GM12892 (cell line): ENCODE measurements at regions not wholly inside any gene's neighbourhood (a gene's known extent, or its start where the extent isn't known, plus 50 kb on each side); places are given as distances from the start of the nearest gene placed in this dataset.
"Not testable (repeated sequence)": the region's sequence is repeated elsewhere in the genome, so short reads cannot be mapped to it uniquely, and the experiment has no call there.

ENCODE experiments used
- DNase-seq: peaks from one replicate; pipeline ENCODE4 v3.0.0; 2011; ENCODE audit not compliant: insufficient read length
- FAIRE-seq: peaks from 2 replicates; lab custom pipeline; 2011; peaks lifted over from hg19 to GRCh38; lab: Jason Lieb, UNC
- POLR2A ChIP-seq: IDR thresholded peaks from 2 replicates; pipeline ENCODE4 v1.6.1; 2011; ENCODE audit warnings: low read depth, low read length, control low read depth
- POLR2AphosphoS5 ChIP-seq: IDR thresholded peaks from 2 replicates; pipeline ENCODE4 v1.6.1; 2011; ENCODE audit warnings: low read depth, low read length, control low read depth
- TAF1 ChIP-seq: IDR thresholded peaks from 2 replicates; pipeline ENCODE4 v1.6.1; 2011; ENCODE audit warnings: low read depth, mild to moderate bottlenecking, control low read depth, low read length, borderline replicate concordance

DNA sequence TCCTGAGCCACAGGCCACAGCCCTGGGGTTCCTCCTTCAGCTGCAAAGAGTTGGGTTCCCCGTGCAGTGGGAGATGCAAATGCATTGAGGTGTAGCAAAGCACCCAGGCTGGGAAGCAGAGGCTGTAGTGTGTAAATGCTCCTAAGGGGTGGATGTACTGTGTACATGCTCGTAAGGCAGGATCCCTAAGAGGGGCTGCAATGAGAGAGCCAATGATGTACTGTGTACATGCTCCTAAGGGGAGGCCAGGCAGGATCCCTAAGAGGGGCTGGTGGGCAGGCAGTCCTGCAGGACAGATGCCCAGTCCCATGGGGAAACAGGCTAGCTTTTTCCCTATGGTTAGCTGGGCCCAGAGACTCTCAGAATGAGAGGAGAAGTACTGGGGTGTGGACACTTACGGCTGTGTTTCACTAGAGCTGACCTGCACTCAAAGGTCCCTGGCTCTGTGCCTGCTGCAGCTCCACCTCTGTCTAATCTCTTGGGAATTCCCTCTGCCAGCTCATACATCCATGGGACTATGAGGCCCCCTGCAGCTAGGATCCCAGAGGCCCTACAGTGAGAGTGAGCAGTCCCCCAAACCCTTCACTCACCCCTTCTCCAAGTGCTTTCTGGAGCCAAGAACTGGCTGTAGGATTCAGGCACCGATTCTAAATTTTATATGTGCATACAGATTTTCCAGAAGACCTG lies 261.9 kb upstream of the LUZP2 start:
- no peak for DNase-seq
- TF ChIP-seq POLR2AphosphoS5 (no peak), TAF1 (no peak), POLR2A (no peak)
- FAIRE-seq, result no peak

- FAIRE-seq (no peak), DNase-seq (no peak)
- TF ChIP-seq TAF1 (no peak), POLR2A (no peak), POLR2AphosphoS5 (no peak)
These were observed 257.8 kb upstream of the LUZP2 start for GRCh38 chr11:24238771-24239645.

- DNase-seq (no peak), FAIRE-seq (no peak)
- TF ChIP-seq TAF1, result no peak
- TF ChIP-seq POLR2AphosphoS5, result no peak
- TF ChIP-seq POLR2A, result no peak
These were observed 256.9 kb upstream of the LUZP2 start for GRCh38 chr11:24239930-24240329.

GRCh38 chr11:24240496-24241175 lies 256.2 kb upstream of the LUZP2 start:
- DNase-seq (no peak), FAIRE-seq (no peak)
- no peak for TF ChIP-seq POLR2A
- TF ChIP-seq TAF1, result no peak
- TF ChIP-seq POLR2AphosphoS5, result no peak

DNA sequence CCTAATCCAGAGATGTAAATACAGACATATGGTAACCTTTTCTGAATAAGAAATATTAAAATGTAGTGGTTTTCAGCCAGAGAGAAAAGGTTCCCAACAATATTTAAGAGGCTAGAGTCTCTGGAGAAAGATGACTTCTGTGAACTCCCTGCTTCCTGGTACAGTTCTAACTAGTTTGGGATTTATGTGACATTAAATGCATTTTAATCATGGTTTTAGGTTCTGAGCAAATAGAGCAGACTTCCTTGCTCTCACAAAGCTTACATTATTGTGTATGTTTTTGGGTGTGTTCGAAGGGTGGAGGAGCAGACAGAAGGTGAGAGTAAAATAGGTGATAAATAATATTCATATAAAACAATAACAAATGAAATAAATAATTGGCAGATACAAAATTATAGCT lies 250.1 kb upstream of the LUZP2 start:
- TF ChIP-seq POLR2A (no peak), TAF1 (no peak), POLR2AphosphoS5 (no peak)
- FAIRE-seq, result no peak
- no peak for DNase-seq

- TF ChIP-seq POLR2A, result no peak
- DNase-seq, result no peak
- FAIRE-seq, result no peak
These were observed 249.0 kb upstream of the LUZP2 start for GRCh38 chr11:24247846-24248245.

DNA sequence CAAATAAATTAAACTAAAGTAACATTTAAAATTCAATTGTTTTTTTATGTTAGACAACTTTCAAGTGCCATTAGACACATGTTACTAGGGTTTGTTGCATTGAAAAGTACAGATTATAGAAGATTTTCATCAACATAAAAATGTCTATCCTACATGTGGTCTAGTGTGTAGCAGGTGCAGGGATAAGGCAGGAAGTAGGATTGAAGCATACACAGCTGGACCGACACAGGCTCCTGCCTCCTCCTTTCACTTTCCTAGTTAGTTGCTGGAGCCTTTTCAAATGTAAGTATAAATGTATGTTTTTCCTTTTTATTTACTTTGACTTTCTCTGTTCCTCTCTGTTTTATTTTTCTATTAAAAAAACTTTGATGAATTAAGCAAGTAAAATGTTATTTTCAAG lies 246.9 kb upstream of the LUZP2 start:
- FAIRE-seq (no peak), DNase-seq (no peak)
- no peak for TF ChIP-seq POLR2AphosphoS5
- TF ChIP-seq POLR2A, result no peak
- no peak for TF ChIP-seq TAF1

DNA sequence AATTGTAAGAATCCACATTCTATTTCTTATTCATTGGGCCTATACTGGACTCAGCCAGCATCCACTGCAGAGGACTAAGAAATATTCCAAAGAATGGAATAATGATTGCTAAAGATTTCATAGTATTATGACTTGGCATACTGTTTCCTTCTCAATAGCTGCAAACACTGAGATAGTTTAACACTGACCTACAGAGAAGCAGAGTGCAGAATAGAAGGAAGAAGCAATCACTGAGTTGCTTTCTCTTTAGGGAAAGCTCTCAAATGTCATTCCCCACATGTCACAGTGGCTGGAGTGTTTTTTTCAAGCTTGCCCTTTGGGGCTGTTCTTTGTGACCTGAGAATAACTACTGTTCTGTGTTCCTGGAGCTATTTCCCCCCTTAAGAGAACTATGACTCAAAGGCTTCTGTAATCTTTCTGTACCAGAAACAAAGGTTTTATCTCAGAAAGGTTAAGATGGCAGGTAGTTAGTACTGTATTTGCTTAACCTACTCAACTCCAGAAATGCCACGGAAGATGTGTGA lies 243.6 kb upstream of the LUZP2 start:
- TF ChIP-seq TAF1, result no peak
- no peak for TF ChIP-seq POLR2A
- TF ChIP-seq POLR2AphosphoS5, result no peak
- no peak for FAIRE-seq
- DNase-seq, result no peak

GRCh38 chr11:24264868-24265267 lies 232.0 kb upstream of the LUZP2 start:
- no peak for TF ChIP-seq POLR2A
- no peak for TF ChIP-seq TAF1
- TF ChIP-seq POLR2AphosphoS5, result no peak
- DNase-seq, result no peak
- FAIRE-seq, result no peak

GRCh38 chr11:24267014-24267413 lies 229.8 kb upstream of the LUZP2 start:
- no peak for TF ChIP-seq POLR2AphosphoS5
- TF ChIP-seq TAF1, result no peak
- TF ChIP-seq POLR2A, result no peak
- no peak for DNase-seq
- FAIRE-seq, result no peak

GRCh38 chr11:24271798-24272197 lies 225.1 kb upstream of the LUZP2 start:
- FAIRE-seq, result no peak
- no peak for TF ChIP-seq TAF1
- TF ChIP-seq POLR2A, result no peak
- TF ChIP-seq POLR2AphosphoS5, result no peak
- DNase-seq, result no peak

GRCh38 chr11:24274214-24274781 lies 222.6 kb upstream of the LUZP2 start:
- FAIRE-seq, DNase-seq: not testable (repeated sequence)

DNA sequence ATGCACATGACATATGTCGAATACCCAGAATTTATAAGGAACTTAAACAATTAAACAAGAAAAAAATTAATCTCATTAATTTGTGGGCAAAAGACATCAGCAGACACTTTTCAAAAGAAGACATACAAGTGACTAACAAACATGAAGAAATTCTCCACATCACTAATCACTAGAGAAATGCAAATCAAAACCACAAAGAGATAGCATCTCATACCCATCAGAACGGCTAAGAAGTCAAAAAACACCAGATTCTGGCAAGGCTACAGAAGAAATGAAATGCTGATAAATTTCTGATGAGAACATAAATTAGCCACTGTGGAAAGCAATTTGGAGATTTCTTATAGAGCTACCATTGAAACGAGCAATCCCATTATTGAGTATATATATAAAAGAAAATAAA lies 210.6 kb upstream of the LUZP2 start:
- DNase-seq (no peak), FAIRE-seq (no peak)
- TF ChIP-seq POLR2AphosphoS5 (no peak), POLR2A (no peak)
